IMR-90 (cell line): ENCODE measurements at regions not wholly inside any gene's neighbourhood (a gene's known extent, or its start where the extent isn't known, plus 50 kb on each side); places are given as distances from the start of the nearest gene placed in this dataset.

Experiments used
- ATAC-seq: fragments of 200-7000 bp; cut with Tn5 transposase; 2 replicates; pipeline ENCODE4 v1.9.1; 2020; ENCODE audit warnings: low read depth, mild to moderate bottlenecking, moderate library complexity
- BruUV-seq: library from RNA; stranded (reverse); fragments of 400-500 nt; replicated peaks from 2 replicates; lab custom pipeline; 2021; lab: Mats Ljungman, UMichigan
- CTCF ChIA-PET: fragments of 300-600 bp; formaldehyde crosslinking; extraction: SDS; loops from one replicate; lab custom pipeline; 2021; ENCODE audit warnings: antibody characterized with exemption; lab: Yijun Ruan, JAX
- POLR2A ChIA-PET: fragments of 300-600 bp; sonication (Branson Sonifier 250); formaldehyde crosslinking; loops from one replicate; lab custom pipeline; 2022; ENCODE audit warnings: antibody characterized with exemption; ENCODE audit not compliant: unreplicated experiment; lab: Charles Lee
- DNase-seq: peaks from one replicate; pipeline ENCODE4 v3.0.0; 2013
- H2AFZ ChIP-seq: replicated peaks from 2 replicates; pipeline ENCODE3; 2013; ENCODE audit warnings: low read length, mild to moderate bottlenecking; ENCODE audit not compliant: poor library complexity
- H2AK5ac ChIP-seq: 2 replicates; pipeline ENCODE4 v1.6.1; 2013; ENCODE audit warnings: low read depth, low read length, inconsistent platforms
- H2AK9ac ChIP-seq: replicated peaks from 2 replicates; pipeline ENCODE3; 2013; ENCODE audit warnings: mild to moderate bottlenecking, low read depth, low read length, moderate library complexity; ENCODE audit not compliant: poor library complexity
- H2BK120ac ChIP-seq: 2 replicates; pipeline ENCODE4 v1.6.1; 2013; ENCODE audit warnings: low read depth, low read length, inconsistent platforms
- H2BK15ac ChIP-seq: 3 replicates; pipeline ENCODE4 v1.6.1; 2013; ENCODE audit warnings: low read depth, low read length, inconsistent platforms
- H2BK20ac ChIP-seq: 2 replicates; pipeline ENCODE4 v1.6.1; 2013; ENCODE audit warnings: low read depth, mild to moderate bottlenecking, inconsistent platforms, low read length, moderate library complexity
- H2BK5ac ChIP-seq: 2 replicates; pipeline ENCODE4 v1.6.1; 2013; ENCODE audit warnings: mild to moderate bottlenecking, low read depth, low read length, inconsistent platforms; ENCODE audit not compliant: poor library complexity, severe bottlenecking
- H3K14ac ChIP-seq: replicated peaks from 2 replicates; pipeline ENCODE4 v1.6.1; 2013; ENCODE audit warnings: low read depth, low read length, inconsistent platforms
- H3K18ac ChIP-seq: 2 replicates; pipeline ENCODE4 v1.6.1; 2013; ENCODE audit warnings: low read depth, low read length, control low read depth
- H3K23ac ChIP-seq: 2 replicates; pipeline ENCODE4 v1.6.1; 2013; ENCODE audit warnings: low read depth, low read length, inconsistent platforms
- H3K27ac ChIP-seq: 2 replicates; pipeline ENCODE4 v1.5.1; 2013; ENCODE audit warnings: mild to moderate bottlenecking, control low read depth, low read length; ENCODE audit not compliant: insufficient read depth
- H3K27me3 ChIP-seq: 2 replicates; pipeline ENCODE4 v1.6.1; 2013; ENCODE audit warnings: low read length; ENCODE audit not compliant: control insufficient read depth, insufficient read depth
- H3K36me3 ChIP-seq: 2 replicates; pipeline ENCODE4 v1.6.1; 2013; ENCODE audit warnings: low read length, mixed read lengths; ENCODE audit not compliant: control insufficient read depth, insufficient read depth
- H3K4ac ChIP-seq: 2 replicates; pipeline ENCODE4 v1.6.1; 2013; ENCODE audit warnings: low read depth, low read length, inconsistent platforms
- H3K4me1 ChIP-seq: 2 replicates; pipeline ENCODE4 v1.6.1; 2013; ENCODE audit warnings: low read length, mixed read lengths; ENCODE audit not compliant: control insufficient read depth, insufficient read depth
- H3K4me2 ChIP-seq: 2 replicates; pipeline ENCODE4 v1.6.1; 2013; ENCODE audit warnings: low read depth, mild to moderate bottlenecking, control low read depth, low read length, moderate library complexity
- H3K4me3 ChIP-seq: 2 replicates; pipeline ENCODE4 v1.5.1; 2013; ENCODE audit warnings: low read depth, mild to moderate bottlenecking, control low read depth, low read length, moderate library complexity; ENCODE audit not compliant: insufficient read depth
- H3K56ac ChIP-seq: 2 replicates; pipeline ENCODE4 v1.6.1; 2013; ENCODE audit warnings: low read length, inconsistent platforms; ENCODE audit not compliant: insufficient read depth; ENCODE audit errors: extremely low read depth
- H3K79me1 ChIP-seq, 2 experiments: 2 replicates each; pipeline ENCODE4 v1.6.1; 2013; ENCODE audit warnings: low read length in 2 of 2, inconsistent platforms in 1 of 2, low read depth in 1 of 2
- H3K9ac ChIP-seq: 2 replicates; pipeline ENCODE4 v1.6.1; 2013; ENCODE audit warnings: low read depth, low read length, control low read depth
- H3K9me1 ChIP-seq: 2 replicates; pipeline ENCODE4 v1.6.1; 2013; ENCODE audit warnings: low read length, inconsistent platforms; ENCODE audit not compliant: insufficient read depth
- H3K9me3 ChIP-seq: 2 replicates; pipeline ENCODE4 v1.6.1; 2013; ENCODE audit warnings: low read length; ENCODE audit not compliant: control insufficient read depth, insufficient read depth
- H4K20me1 ChIP-seq: 2 replicates; pipeline ENCODE4 v1.6.1; 2013; ENCODE audit warnings: low read length, inconsistent platforms; ENCODE audit not compliant: insufficient read depth
- H4K5ac ChIP-seq: 2 replicates; pipeline ENCODE4 v1.6.1; 2013; ENCODE audit warnings: mild to moderate bottlenecking, low read depth, low read length, control low read depth
- H4K8ac ChIP-seq, 2 experiments: 2 replicates each; pipeline ENCODE4 v1.6.1; 2013; ENCODE audit warnings: low read depth in 2 of 2, low read length in 2 of 2, control low read depth in 1 of 2, inconsistent platforms in 1 of 2
- H4K91ac ChIP-seq: 2 replicates; pipeline ENCODE4 v1.6.1; 2013; ENCODE audit warnings: low read depth, low read length, inconsistent platforms; ENCODE audit not compliant: insufficient read depth
- BHLHE40 ChIP-seq: fragments of 150-350 bp; IDR thresholded peaks from 2 replicates; pipeline ENCODE4 v1.6.1; 2016; ENCODE audit warnings: mild to moderate bottlenecking, low read depth, low read length
- CEBPB ChIP-seq: IDR thresholded peaks from 2 replicates; pipeline ENCODE4 v1.6.1; 2012; ENCODE audit warnings: low read depth, low read length, improper control_type of control experiment
- CHD1 ChIP-seq: IDR thresholded peaks from 2 replicates; pipeline ENCODE4 v1.6.1; 2012; ENCODE audit warnings: low read depth, low read length, improper control_type of control experiment
- CTCF ChIP-seq: conservative IDR thresholded peaks from 2 replicates; pipeline ENCODE4 v1.5.1; 2012; ENCODE audit warnings: mild to moderate bottlenecking, low read depth, low read length, improper control_type of control experiment
- ELK1 ChIP-seq: fragments of 150-350 bp; IDR thresholded peaks from 2 replicates; pipeline ENCODE4 v1.6.1; 2016; ENCODE audit warnings: low read depth, mild to moderate bottlenecking, low read length, moderate library complexity, borderline replicate concordance
- FOS ChIP-seq: fragments of 150-350 bp; IDR thresholded peaks from 2 replicates; pipeline ENCODE4 v1.6.1; 2016; ENCODE audit warnings: low read depth, low read length
- MAFK ChIP-seq: IDR thresholded peaks from 2 replicates; pipeline ENCODE4 v1.6.1; 2012; ENCODE audit warnings: low read depth, low read length, improper control_type of control experiment
- MAZ ChIP-seq: IDR thresholded peaks from 2 replicates; pipeline ENCODE4 v1.6.1; 2012; ENCODE audit warnings: low read depth, mild to moderate bottlenecking, low read length, improper control_type of control experiment, moderate library complexity, borderline replicate concordance
- MXI1 ChIP-seq: IDR thresholded peaks from 2 replicates; pipeline ENCODE4 v1.6.1; 2012; ENCODE audit warnings: low read depth, mild to moderate bottlenecking, low read length, moderate library complexity, borderline replicate concordance
- NFE2L2 ChIP-seq: fragments of 150-350 bp; IDR thresholded peaks from 2 replicates; pipeline ENCODE4 v1.6.1; 2016; ENCODE audit warnings: low read depth, mild to moderate bottlenecking, low read length
- POLR2A ChIP-seq: IDR thresholded peaks from 2 replicates; pipeline ENCODE4 v1.6.1; 2012; ENCODE audit warnings: mild to moderate bottlenecking, low read depth, low read length
- RAD21 ChIP-seq: IDR thresholded peaks from 2 replicates; pipeline ENCODE4 v1.6.1; 2012; ENCODE audit warnings: low read length, improper control_type of control experiment
- RCOR1 ChIP-seq: IDR thresholded peaks from 2 replicates; pipeline ENCODE4 v1.6.1; 2012; ENCODE audit warnings: mild to moderate bottlenecking, low read length, improper control_type of control experiment; ENCODE audit not compliant: insufficient replicate concordance
- RFX5 ChIP-seq: IDR thresholded peaks from 2 replicates; pipeline ENCODE4 v1.8.0; 2012; ENCODE audit warnings: low read depth, mild to moderate bottlenecking, low read length, moderate library complexity
- SMC3 ChIP-seq: fragments of 150-350 bp; IDR thresholded peaks from 2 replicates; pipeline ENCODE4 v1.6.1; 2016; ENCODE audit warnings: low read depth, mild to moderate bottlenecking, antibody characterized with exemption, low read length, moderate library complexity
- USF2 ChIP-seq: fragments of 150-350 bp; IDR thresholded peaks from 2 replicates; pipeline ENCODE4 v1.6.1; 2017; ENCODE audit warnings: mild to moderate bottlenecking, antibody characterized with exemption, low read length, low read depth
- WGBS, 2 experiments: methylation state at CpG; one replicate each; pipeline versions ENCODE4 v1.1.5 to v1.1.7; 2013; ENCODE audit warnings: missing lambda C conversion rate in 2 of 2; ENCODE audit not compliant: insufficient read length in 1 of 2; ENCODE audit errors: extremely low coverage in 2 of 2; 5-methylcytosine and 5-hydroxymethylcytosine counted together
- dilution Hi-C: fragments of 300-500 bp; cut with HindIII; formaldehyde crosslinking; loops from one replicate; pipeline ENCODE4 v1.14.3; 2018; ENCODE audit warnings: low sequenced_read_pairs; ENCODE audit not compliant: unreplicated experiment
- in situ Hi-C: fragments of 300-500 bp; cut with MboI; formaldehyde crosslinking; loops from 3 replicates; pipeline ENCODE4 v1.14.3; 2019; ENCODE audit warnings: low sequenced_read_pairs, inconsistent platforms, mixed read lengths
- intact Hi-C: fragments of 100-400 bp; cut with micrococcal nuclease; formaldehyde crosslinking; loops from 2 replicates; pipeline ENCODE4 v1.10.0; 2022

GRCh38 chr14:84425968-84426367 is 1104.0 kb upstream of the FLRT2 start:
- H3K79me1 ChIP-seq: no peaks in the 10 kb centered on the region
- no TSS peak for BruUV-seq
- no peak overlapping the region for H4K5ac ChIP-seq
- H3K18ac ChIP-seq: no peak overlapping the region
- no peak overlapping the region for H3K56ac ChIP-seq
- no peak overlapping the region for H2BK15ac ChIP-seq
- no peaks in the 10 kb centered on the region for H3K36me3 ChIP-seq
- H3K4me2 ChIP-seq: no peak overlapping the region
- intact Hi-C loops (no loop called here), dilution Hi-C loops (no loop called here), in situ Hi-C loops (no loop called here)
- no peak overlapping the region for H3K23ac ChIP-seq
- no peak overlapping the region for H2BK20ac ChIP-seq
- no peaks in the 10 kb centered on the region for H4K20me1 ChIP-seq
- no peaks in the 10 kb centered on the region for H3K27me3 ChIP-seq
- DNase-seq (no peak), ATAC-seq (no peak)
- H3K14ac ChIP-seq: no peak overlapping the region
- H3K4me3 ChIP-seq: no peak overlapping the region
- H3K27ac ChIP-seq: no peak overlapping the region
- no peak overlapping the region for H4K8ac ChIP-seq
- H4K91ac ChIP-seq: no peak overlapping the region
- ChIA-PET CTCF (no interaction called here), POLR2A (no interaction called here)
- H2BK5ac ChIP-seq: no peak overlapping the region
- no peaks in the 10 kb centered on the region for H3K9me1 ChIP-seq
- H2AK5ac ChIP-seq: no peak overlapping the region
- TF ChIP-seq MXI1 (no peak), USF2 (no peak), RCOR1 (no peak), ELK1 (no peak), BHLHE40 (no peak), CEBPB (no peak), RAD21 (no peak), RFX5 (no peak), MAFK (no peak), CTCF (no peak), POLR2A (no peak), SMC3 (no peak), NFE2L2 (no peak), FOS (no peak), MAZ (no peak), CHD1 (no peak)
- no peaks in the 10 kb centered on the region for H3K4me1 ChIP-seq
- no peak overlapping the region for H2BK120ac ChIP-seq
- H2AK9ac ChIP-seq: no peak overlapping the region
- no peak overlapping the region for H2AFZ ChIP-seq
- WGBS, 2 experiments: no CpG with 5 or more reads among the region's 2 CpGs
- H3K4ac ChIP-seq: no peak overlapping the region
- no peak overlapping the region for H3K9ac ChIP-seq
- no peaks in the 10 kb centered on the region for H3K9me3 ChIP-seq
